ENCODE measurements at regions not wholly inside any gene's neighbourhood (a gene's known extent, or its start where the extent isn't known, plus 50 kb on each side); places are given as distances from the start of the nearest gene placed in this dataset.

DNA sequence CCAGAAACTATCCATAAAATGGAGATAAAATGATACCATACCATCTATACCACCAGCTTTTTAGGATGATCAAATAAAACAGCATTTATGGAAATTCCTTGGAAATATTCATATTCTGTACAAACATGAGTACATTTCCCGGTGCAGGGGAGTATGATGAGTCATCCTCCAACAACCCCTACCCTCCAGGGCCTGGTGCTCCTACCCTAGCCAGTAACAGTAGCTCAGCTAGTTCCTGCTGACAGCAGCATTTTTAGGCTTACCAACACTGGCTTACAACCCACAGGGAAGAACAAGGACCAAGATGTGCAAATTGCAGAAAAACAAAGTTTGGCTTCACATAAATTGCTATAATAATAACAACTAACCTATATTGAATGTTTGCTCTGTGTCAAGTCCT is 406.2 kb upstream of the CADM1 start:
- TF ChIP-seq EP300 (IDR thresholded peaks at IDR 0.05) (no peak), CBX2 (IDR thresholded peaks at IDR 0.05; ENCODE audit: borderline replicate concordance, low read depth) (no peak), POLR2A (IDR thresholded peaks at IDR 0.05; ENCODE audit: low read length) (no peak), FOSB (CRISPR knock-in tag; IDR thresholded peaks at IDR 0.05) (no peak), NR3C1 (IDR thresholded peaks at IDR 0.05) (no peak)
- TF ChIP-seq, protein P1, sequence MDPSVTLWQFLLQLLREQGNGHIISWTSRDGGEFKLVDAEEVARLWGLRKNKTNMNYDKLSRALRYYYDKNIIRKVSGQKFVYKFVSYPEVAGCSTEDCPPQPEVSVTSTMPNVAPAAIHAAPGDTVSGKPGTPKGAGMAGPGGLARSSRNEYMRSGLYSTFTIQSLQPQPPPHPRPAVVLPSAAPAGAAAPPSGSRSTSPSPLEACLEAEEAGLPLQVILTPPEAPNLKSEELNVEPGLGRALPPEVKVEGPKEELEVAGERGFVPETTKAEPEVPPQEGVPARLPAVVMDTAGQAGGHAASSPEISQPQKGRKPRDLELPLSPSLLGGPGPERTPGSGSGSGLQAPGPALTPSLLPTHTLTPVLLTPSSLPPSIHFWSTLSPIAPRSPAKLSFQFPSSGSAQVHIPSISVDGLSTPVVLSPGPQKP (IDR thresholded peaks at IDR 0.05; ENCODE audit: low read depth, low read length) = no peak
- TF ChIP-seq, protein P2, sequence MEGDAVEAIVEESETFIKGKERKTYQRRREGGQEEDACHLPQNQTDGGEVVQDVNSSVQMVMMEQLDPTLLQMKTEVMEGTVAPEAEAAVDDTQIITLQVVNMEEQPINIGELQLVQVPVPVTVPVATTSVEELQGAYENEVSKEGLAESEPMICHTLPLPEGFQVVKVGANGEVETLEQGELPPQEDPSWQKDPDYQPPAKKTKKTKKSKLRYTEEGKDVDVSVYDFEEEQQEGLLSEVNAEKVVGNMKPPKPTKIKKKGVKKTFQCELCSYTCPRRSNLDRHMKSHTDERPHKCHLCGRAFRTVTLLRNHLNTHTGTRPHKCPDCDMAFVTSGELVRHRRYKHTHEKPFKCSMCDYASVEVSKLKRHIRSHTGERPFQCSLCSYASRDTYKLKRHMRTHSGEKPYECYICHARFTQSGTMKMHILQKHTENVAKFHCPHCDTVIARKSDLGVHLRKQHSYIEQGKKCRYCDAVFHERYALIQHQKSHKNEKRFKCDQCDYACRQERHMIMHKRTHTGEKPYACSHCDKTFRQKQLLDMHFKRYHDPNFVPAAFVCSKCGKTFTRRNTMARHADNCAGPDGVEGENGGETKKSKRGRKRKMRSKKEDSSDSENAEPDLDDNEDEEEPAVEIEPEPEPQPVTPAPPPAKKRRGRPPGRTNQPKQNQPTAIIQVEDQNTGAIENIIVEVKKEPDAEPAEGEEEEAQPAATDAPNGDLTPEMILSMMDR (IDR thresholded peaks at IDR 0.05) = no peak
- TF ChIP-seq, protein P3, sequence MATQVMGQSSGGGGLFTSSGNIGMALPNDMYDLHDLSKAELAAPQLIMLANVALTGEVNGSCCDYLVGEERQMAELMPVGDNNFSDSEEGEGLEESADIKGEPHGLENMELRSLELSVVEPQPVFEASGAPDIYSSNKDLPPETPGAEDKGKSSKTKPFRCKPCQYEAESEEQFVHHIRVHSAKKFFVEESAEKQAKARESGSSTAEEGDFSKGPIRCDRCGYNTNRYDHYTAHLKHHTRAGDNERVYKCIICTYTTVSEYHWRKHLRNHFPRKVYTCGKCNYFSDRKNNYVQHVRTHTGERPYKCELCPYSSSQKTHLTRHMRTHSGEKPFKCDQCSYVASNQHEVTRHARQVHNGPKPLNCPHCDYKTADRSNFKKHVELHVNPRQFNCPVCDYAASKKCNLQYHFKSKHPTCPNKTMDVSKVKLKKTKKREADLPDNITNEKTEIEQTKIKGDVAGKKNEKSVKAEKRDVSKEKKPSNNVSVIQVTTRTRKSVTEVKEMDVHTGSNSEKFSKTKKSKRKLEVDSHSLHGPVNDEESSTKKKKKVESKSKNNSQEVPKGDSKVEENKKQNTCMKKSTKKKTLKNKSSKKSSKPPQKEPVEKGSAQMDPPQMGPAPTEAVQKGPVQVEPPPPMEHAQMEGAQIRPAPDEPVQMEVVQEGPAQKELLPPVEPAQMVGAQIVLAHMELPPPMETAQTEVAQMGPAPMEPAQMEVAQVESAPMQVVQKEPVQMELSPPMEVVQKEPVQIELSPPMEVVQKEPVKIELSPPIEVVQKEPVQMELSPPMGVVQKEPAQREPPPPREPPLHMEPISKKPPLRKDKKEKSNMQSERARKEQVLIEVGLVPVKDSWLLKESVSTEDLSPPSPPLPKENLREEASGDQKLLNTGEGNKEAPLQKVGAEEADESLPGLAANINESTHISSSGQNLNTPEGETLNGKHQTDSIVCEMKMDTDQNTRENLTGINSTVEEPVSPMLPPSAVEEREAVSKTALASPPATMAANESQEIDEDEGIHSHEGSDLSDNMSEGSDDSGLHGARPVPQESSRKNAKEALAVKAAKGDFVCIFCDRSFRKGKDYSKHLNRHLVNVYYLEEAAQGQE (IDR thresholded peaks at IDR 0.05) = no peak
- TF ChIP-seq, protein P4, sequence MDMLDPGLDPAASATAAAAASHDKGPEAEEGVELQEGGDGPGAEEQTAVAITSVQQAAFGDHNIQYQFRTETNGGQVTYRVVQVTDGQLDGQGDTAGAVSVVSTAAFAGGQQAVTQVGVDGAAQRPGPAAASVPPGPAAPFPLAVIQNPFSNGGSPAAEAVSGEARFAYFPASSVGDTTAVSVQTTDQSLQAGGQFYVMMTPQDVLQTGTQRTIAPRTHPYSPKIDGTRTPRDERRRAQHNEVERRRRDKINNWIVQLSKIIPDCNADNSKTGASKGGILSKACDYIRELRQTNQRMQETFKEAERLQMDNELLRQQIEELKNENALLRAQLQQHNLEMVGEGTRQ (IDR thresholded peaks at IDR 0.05) = no peak
